GM10266 (cell line): ENCODE measurements at regions not wholly inside any gene's neighbourhood (a gene's known extent, or its start where the extent isn't known, plus 50 kb on each side); places are given as distances from the start of the nearest gene placed in this dataset.

Experiments used
- DNase-seq: peaks from one replicate; pipeline ENCODE4 v3.0.0; 2012; ENCODE audit errors: extremely low spot score
- CTCF ChIP-seq: IDR thresholded peaks from 2 replicates; pipeline ENCODE4 v1.5.1; 2012; ENCODE audit warnings: mild to moderate bottlenecking, low read depth; ENCODE audit not compliant: control insufficient read depth, insufficient read depth; ENCODE audit errors: missing control alignments

- no peak for DNase-seq
- TF ChIP-seq CTCF: no peak
Observed at GRCh38 chr20:57091748-57092111, 174.7 kb downstream of the BMP7 start.

GRCh38 chr20:57092112-57092899, 174.1 kb downstream of the BMP7 start:
- peak; percentile 79 for TF ChIP-seq CTCF
- peak; percentile 73 for DNase-seq

GRCh38 chr20:57092900-57093530, 173.4 kb downstream of the BMP7 start:
- DNase-seq: no peak
- no peak for TF ChIP-seq CTCF

GRCh38 chr20:57093766-57094165, 172.7 kb downstream of the BMP7 start:
- no peak for DNase-seq
- no peak for TF ChIP-seq CTCF

- DNase-seq: no peak
- TF ChIP-seq CTCF: no peak
Observed at GRCh38 chr20:57094252-57094891, 172.1 kb downstream of the BMP7 start.

- no peak for TF ChIP-seq CTCF
- DNase-seq: no peak
Observed at GRCh38 chr20:57094991-57095390, 171.4 kb downstream of the BMP7 start.

- TF ChIP-seq CTCF: no peak
- no peak for DNase-seq
Observed at GRCh38 chr20:57095426-57095825, 171.0 kb downstream of the BMP7 start.
